GM12878 (cell line): ENCODE measurements at regions not wholly inside any gene's neighbourhood (a gene's known extent, or its start where the extent isn't known, plus 50 kb on each side); places are given as distances from the start of the nearest gene placed in this dataset.

Experiments used
- ATAC-seq: fragments of 200-7000 bp; cut with Tn5 transposase; 3 replicates; pipeline ENCODE4 v1.9.1; 2020; ENCODE audit warnings: mild to moderate bottlenecking, moderate library complexity
- BruUV-seq: library from RNA; stranded (reverse); fragments of 400-500 nt; replicated peaks from 2 replicates; lab custom pipeline; 2021; lab: Mats Ljungman, UMichigan
- CTCF ChIA-PET: fragments of 300-600 bp; sonication (Branson Sonifier 250); formaldehyde crosslinking; extraction: SDS; loops from one replicate; lab custom pipeline; 2021; ENCODE audit warnings: inconsistent platforms; lab: Yijun Ruan, JAX
- POLR2A ChIA-PET: fragments of 350-600 bp; formaldehyde crosslinking; extraction: SDS; loops from one replicate; lab custom pipeline; 2021; ENCODE audit warnings: inconsistent platforms; lab: Charles Lee
- RAD21 ChIA-PET: fragments of 300-600 bp; sonication (Branson Sonifier 250); formaldehyde crosslinking; loops from one replicate; lab custom pipeline; 2023; ENCODE audit warnings: antibody characterized with exemption; ENCODE audit not compliant: unreplicated experiment; lab: Charles Lee
- SMC1A ChIA-PET: fragments of 300-600 bp; sonication (Branson Sonifier 250); formaldehyde crosslinking; loops from one replicate; lab custom pipeline; 2023; ENCODE audit not compliant: unreplicated experiment, uncharacterized antibody; lab: Charles Lee
- DNase-seq: peaks from one replicate; pipeline ENCODE4 v3.0.0-alpha.2; 2011; ENCODE audit warnings: low read depth, low spot score
- FAIRE-seq: peaks from 3 replicates; lab custom pipeline; 2011; peaks lifted over from hg19 to GRCh38; lab: Jason Lieb, UNC
- H2AFZ ChIP-seq: 2 replicates; pipeline ENCODE4 v1.6.0; 2011; ENCODE audit warnings: low read depth, low read length, control low read depth; ENCODE audit not compliant: control insufficient read depth
- H3K27ac ChIP-seq: 2 replicates; pipeline ENCODE4 v1.5.1; 2011; ENCODE audit warnings: control low read depth; ENCODE audit not compliant: control insufficient read depth, insufficient read depth
- H3K27me3 ChIP-seq, 2 experiments: replicated peaks in 1 of 2; 2 replicates each; pipeline versions ENCODE4 v1.6.0 to v1.6.1; 2011; ENCODE audit warnings: low read length in 1 of 2; ENCODE audit not compliant: control insufficient read depth in 2 of 2, insufficient read depth in 2 of 2
- H3K36me3 ChIP-seq, 2 experiments: 2 replicates each; pipeline ENCODE4 v1.5.1; 2011; ENCODE audit warnings: low read length in 1 of 2; ENCODE audit not compliant: control insufficient read depth in 2 of 2, insufficient read depth in 2 of 2
- H3K4me1 ChIP-seq: 2 replicates; pipeline ENCODE4 v1.6.1; 2011; ENCODE audit warnings: mild to moderate bottlenecking, low read length, moderate library complexity, mixed read lengths; ENCODE audit not compliant: control insufficient read depth, insufficient read depth
- H3K4me2 ChIP-seq: 2 replicates; pipeline ENCODE4 v1.6.0; 2011; ENCODE audit warnings: control low read depth; ENCODE audit not compliant: control insufficient read depth, insufficient read depth
- H3K4me3 ChIP-seq: fragments of 200-600 bp; sonication (generic); 2 replicates; pipeline ENCODE4 v1.5.1; 2016
- H3K79me2 ChIP-seq: 2 replicates; pipeline ENCODE4 v1.6.0; 2011; ENCODE audit warnings: low read length; ENCODE audit not compliant: control insufficient read depth, insufficient read depth
- H3K9ac ChIP-seq: 2 replicates; pipeline ENCODE4 v1.8.0; 2011; ENCODE audit warnings: low read length, control low read depth, mixed read lengths; ENCODE audit not compliant: control insufficient read depth, insufficient read depth
- H3K9me3 ChIP-seq: replicated peaks from 3 replicates; pipeline ENCODE4 v1.5.1; 2011; ENCODE audit warnings: mild to moderate bottlenecking, low read length; ENCODE audit not compliant: control insufficient read depth, insufficient read depth
- H4K20me1 ChIP-seq: 2 replicates; pipeline ENCODE4 v1.6.0; 2011; ENCODE audit not compliant: control insufficient read depth, insufficient read depth
- IKZF2 ChIP-seq, 2 experiments: fragments of 450-650 bp; IDR thresholded peaks; 2 replicates each; pipeline ENCODE4 v1.6.1; 2017; ENCODE audit warnings: mild to moderate bottlenecking in 2 of 2, moderate library complexity in 2 of 2
- NFXL1 ChIP-seq: fragments of 450-650 bp; IDR thresholded peaks from 2 replicates; pipeline ENCODE4 v1.6.1; 2017; ENCODE audit warnings: antibody characterized with exemption, mild to moderate bottlenecking, borderline replicate concordance
- NR2C2 ChIP-seq: IDR thresholded peaks from 2 replicates; pipeline ENCODE4 v1.6.1; 2011; ENCODE audit warnings: borderline replicate concordance, low read depth; ENCODE audit not compliant: control insufficient read depth, insufficient read length
- PAX5 ChIP-seq: IDR thresholded peaks from 2 replicates; pipeline ENCODE4 v1.6.1; 2011; ENCODE audit warnings: low read depth, low read length, borderline replicate concordance
- RAD21 ChIP-seq: IDR thresholded peaks from 2 replicates; pipeline ENCODE4 v1.6.1; 2011; ENCODE audit warnings: mild to moderate bottlenecking, low read depth, low read length, moderate library complexity; ENCODE audit not compliant: insufficient read depth
- RBBP5 ChIP-seq: fragments of 200-600 bp; sonication (generic); conservative IDR thresholded peaks from 2 replicates; pipeline ENCODE4 v1.6.1; 2016
- SIX5 ChIP-seq: IDR thresholded peaks from 2 replicates; pipeline ENCODE4 v1.6.1; 2011; ENCODE audit warnings: mild to moderate bottlenecking, low read depth, low read length, moderate library complexity; ENCODE audit not compliant: severe bottlenecking
- SMAD5 ChIP-seq: IDR thresholded peaks from 2 replicates; pipeline ENCODE4 v1.6.1; 2016; ENCODE audit warnings: antibody characterized with exemption, low read depth
- SMARCA5 ChIP-seq: fragments of 450-650 bp; IDR thresholded peaks from 2 replicates; pipeline ENCODE4 v1.6.1; 2017; ENCODE audit warnings: mild to moderate bottlenecking
- SMC3 ChIP-seq: IDR thresholded peaks from 2 replicates; pipeline ENCODE4 v1.6.1; 2011; ENCODE audit warnings: low read length, improper control_type of control experiment, borderline replicate concordance
- SREBF1 ChIP-seq: IDR thresholded peaks from 2 replicates; pipeline ENCODE4 v1.6.1; 2012; ENCODE audit warnings: mild to moderate bottlenecking, low read length
- WRNIP1 ChIP-seq: IDR thresholded peaks from 2 replicates; pipeline ENCODE4 v1.6.1; 2011; ENCODE audit warnings: low read depth, low read length, improper control_type of control experiment, borderline replicate concordance
- ZNF384 ChIP-seq: IDR thresholded peaks from 2 replicates; pipeline ENCODE4 v1.6.1; 2012; ENCODE audit warnings: low read depth, mild to moderate bottlenecking, low read length, improper control_type of control experiment, borderline replicate concordance
- ZSCAN29 ChIP-seq: fragments of 450-650 bp; IDR thresholded peaks from 2 replicates; pipeline ENCODE4 v1.6.1; 2017; ENCODE audit warnings: mild to moderate bottlenecking, moderate library complexity
- WGBS: methylation state at CpG from one replicate; pipeline ENCODE4 v1.1.6; 2016; ENCODE audit warnings: low lambda C conversion rate; ENCODE audit not compliant: insufficient replicate concordance, insufficient coverage; ENCODE audit errors: missing lambda C conversion rate; 5-methylcytosine and 5-hydroxymethylcytosine counted together
- in situ Hi-C: fragments of 300-500 bp; cut with MboI; formaldehyde crosslinking; loops from 9 replicates; pipeline ENCODE4 v1.14.3; 2018; ENCODE audit warnings: mixed read lengths
- intact Hi-C: fragments of 100-400 bp; cut with micrococcal nuclease; formaldehyde crosslinking; loops from one replicate; pipeline ENCODE4 v1.14.2; 2022; ENCODE audit not compliant: unreplicated experiment
- TF ChIP-seq, protein P1 (sequence below): fragments of 450-650 bp; IDR thresholded peaks from 2 replicates; pipeline ENCODE4 v1.6.1; 2016; ENCODE audit warnings: mild to moderate bottlenecking
- TF ChIP-seq, protein P2 (sequence below): fragments of 450-650 bp; IDR thresholded peaks from 2 replicates; pipeline ENCODE4 v1.6.1; 2017; ENCODE audit warnings: antibody characterized with exemption, mild to moderate bottlenecking, moderate library complexity
- TF ChIP-seq, protein P3 (sequence below): fragments of 450-650 bp; conservative IDR thresholded peaks from 2 replicates; pipeline ENCODE4 v1.6.1; 2017; ENCODE audit warnings: mild to moderate bottlenecking, moderate library complexity

DNA sequence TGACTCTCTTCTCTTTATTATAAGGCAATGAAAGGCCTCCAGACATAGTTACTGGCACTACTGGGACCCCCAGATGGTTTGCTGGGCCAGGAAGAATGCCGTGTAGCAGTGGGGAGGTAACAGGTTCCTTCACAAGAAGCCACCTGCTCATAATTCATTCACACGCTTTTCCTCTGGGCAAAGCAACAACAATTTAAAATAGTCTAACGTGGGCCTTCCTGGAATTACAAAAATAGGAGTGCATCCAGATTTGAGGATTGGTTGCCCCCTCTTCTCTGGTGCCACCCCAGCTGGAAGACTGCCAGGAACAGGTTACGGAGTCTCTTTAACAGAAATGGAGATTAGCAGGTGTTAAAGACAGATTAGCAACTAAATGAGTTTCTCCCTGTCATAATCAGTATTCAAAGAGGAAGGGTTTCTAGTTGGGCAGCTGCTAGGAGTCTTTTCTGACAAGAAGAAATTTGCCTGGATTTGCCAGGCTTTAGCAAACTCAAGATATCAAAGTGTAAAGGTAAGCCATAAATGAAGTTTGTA, 409.6 kb downstream of the NPIPA8 start:
- Histone ChIP-seq H4K20me1 (no peaks in the 10 kb centered on the region), H2AFZ (no peak overlapping the region)
- ChIA-PET CTCF (no interaction called here), POLR2A (no interaction called here), RAD21 (no interaction called here)
- 22% methylated on average over 4 of the region's 4 CpGs for WGBS
- TF ChIP-seq, protein P1, sequence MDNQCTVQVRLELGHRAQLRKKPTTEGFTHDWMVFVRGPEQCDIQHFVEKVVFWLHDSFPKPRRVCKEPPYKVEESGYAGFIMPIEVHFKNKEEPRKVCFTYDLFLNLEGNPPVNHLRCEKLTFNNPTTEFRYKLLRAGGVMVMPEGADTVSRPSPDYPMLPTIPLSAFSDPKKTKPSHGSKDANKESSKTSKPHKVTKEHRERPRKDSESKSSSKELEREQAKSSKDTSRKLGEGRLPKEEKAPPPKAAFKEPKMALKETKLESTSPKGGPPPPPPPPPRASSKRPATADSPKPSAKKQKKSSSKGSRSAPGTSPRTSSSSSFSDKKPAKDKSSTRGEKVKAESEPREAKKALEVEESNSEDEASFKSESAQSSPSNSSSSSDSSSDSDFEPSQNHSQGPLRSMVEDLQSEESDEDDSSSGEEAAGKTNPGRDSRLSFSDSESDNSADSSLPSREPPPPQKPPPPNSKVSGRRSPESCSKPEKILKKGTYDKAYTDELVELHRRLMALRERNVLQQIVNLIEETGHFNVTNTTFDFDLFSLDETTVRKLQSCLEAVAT = no peak
- TF ChIP-seq NFXL1 (no peak), SMC3 (no peak), ZNF384 (no peak), PAX5 (no peak), IKZF2 (IDR thresholded peaks at IDR 0.05) (no peak), RAD21 (no peak), SMARCA5 (no peak), SMAD5 (no peak), SIX5 (no peak), ZSCAN29 (no peak), SREBF1 (no peak), WRNIP1 (no peak), NR2C2 (no peak), RBBP5 (no peak)
- TF ChIP-seq, protein P2, sequence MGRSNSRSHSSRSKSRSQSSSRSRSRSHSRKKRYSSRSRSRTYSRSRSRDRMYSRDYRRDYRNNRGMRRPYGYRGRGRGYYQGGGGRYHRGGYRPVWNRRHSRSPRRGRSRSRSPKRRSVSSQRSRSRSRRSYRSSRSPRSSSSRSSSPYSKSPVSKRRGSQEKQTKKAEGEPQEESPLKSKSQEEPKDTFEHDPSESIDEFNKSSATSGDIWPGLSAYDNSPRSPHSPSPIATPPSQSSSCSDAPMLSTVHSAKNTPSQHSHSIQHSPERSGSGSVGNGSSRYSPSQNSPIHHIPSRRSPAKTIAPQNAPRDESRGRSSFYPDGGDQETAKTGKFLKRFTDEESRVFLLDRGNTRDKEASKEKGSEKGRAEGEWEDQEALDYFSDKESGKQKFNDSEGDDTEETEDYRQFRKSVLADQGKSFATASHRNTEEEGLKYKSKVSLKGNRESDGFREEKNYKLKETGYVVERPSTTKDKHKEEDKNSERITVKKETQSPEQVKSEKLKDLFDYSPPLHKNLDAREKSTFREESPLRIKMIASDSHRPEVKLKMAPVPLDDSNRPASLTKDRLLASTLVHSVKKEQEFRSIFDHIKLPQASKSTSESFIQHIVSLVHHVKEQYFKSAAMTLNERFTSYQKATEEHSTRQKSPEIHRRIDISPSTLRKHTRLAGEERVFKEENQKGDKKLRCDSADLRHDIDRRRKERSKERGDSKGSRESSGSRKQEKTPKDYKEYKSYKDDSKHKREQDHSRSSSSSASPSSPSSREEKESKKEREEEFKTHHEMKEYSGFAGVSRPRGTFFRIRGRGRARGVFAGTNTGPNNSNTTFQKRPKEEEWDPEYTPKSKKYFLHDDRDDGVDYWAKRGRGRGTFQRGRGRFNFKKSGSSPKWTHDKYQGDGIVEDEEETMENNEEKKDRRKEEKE = no peak
- TF ChIP-seq, protein P3, sequence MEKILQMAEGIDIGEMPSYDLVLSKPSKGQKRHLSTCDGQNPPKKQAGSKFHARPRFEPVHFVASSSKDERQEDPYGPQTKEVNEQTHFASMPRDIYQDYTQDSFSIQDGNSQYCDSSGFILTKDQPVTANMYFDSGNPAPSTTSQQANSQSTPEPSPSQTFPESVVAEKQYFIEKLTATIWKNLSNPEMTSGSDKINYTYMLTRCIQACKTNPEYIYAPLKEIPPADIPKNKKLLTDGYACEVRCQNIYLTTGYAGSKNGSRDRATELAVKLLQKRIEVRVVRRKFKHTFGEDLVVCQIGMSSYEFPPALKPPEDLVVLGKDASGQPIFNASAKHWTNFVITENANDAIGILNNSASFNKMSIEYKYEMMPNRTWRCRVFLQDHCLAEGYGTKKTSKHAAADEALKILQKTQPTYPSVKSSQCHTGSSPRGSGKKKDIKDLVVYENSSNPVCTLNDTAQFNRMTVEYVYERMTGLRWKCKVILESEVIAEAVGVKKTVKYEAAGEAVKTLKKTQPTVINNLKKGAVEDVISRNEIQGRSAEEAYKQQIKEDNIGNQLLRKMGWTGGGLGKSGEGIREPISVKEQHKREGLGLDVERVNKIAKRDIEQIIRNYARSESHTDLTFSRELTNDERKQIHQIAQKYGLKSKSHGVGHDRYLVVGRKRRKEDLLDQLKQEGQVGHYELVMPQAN = no peak
- TF ChIP-seq, all 136 proteins: peak for 0
- FAIRE-seq = no peak
- SMC1A ChIA-PET = no interaction called here
- no peaks in the 10 kb centered on the region; the same call in 2 of the 3 replicates for H3K9me3 ChIP-seq
- H3K79me2 ChIP-seq = no peaks in the 10 kb centered on the region
- no peak overlapping the region for H3K4me3 ChIP-seq
- no peaks in the 10 kb centered on the region for H3K27me3 ChIP-seq
- no peaks in the 10 kb centered on the region for H3K4me1 ChIP-seq
- in situ Hi-C loops (loop anchor here (25.0 kb wide), 1 partner anchor 835 kb away; no protein-coding TSS in a partner anchor), intact Hi-C loops (no loop called here)
- no peak for DNase-seq
- no peak for ATAC-seq
- H3K36me3 ChIP-seq = no peaks in the 10 kb centered on the region
- no TSS peak for BruUV-seq
- H3K27ac ChIP-seq = no peak overlapping the region
- H3K9ac ChIP-seq = no peak overlapping the region
- no peak overlapping the region for H3K4me2 ChIP-seq
